GM21723 (cell line): ENCODE measurements at regions not wholly inside any gene's neighbourhood (a gene's known extent, or its start where the extent isn't known, plus 50 kb on each side); places are given as distances from the start of the nearest gene placed in this dataset.
"Not testable (repeated sequence)": the region's sequence is repeated elsewhere in the genome, so short reads cannot be mapped to it uniquely, and the experiment has no call there.

Source experiments
- ATAC-seq: cut with Tn5 transposase; IDR thresholded peaks from one replicate; pipeline ENCODE4 v1.9.1; 2021; ENCODE audit warnings: mild to moderate bottlenecking, moderate library complexity; ENCODE audit not compliant: unreplicated experiment

GRCh38 chr5:166063261-166063660, 2228.2 kb upstream of the WWC1 start:
- ATAC-seq: no peak

DNA sequence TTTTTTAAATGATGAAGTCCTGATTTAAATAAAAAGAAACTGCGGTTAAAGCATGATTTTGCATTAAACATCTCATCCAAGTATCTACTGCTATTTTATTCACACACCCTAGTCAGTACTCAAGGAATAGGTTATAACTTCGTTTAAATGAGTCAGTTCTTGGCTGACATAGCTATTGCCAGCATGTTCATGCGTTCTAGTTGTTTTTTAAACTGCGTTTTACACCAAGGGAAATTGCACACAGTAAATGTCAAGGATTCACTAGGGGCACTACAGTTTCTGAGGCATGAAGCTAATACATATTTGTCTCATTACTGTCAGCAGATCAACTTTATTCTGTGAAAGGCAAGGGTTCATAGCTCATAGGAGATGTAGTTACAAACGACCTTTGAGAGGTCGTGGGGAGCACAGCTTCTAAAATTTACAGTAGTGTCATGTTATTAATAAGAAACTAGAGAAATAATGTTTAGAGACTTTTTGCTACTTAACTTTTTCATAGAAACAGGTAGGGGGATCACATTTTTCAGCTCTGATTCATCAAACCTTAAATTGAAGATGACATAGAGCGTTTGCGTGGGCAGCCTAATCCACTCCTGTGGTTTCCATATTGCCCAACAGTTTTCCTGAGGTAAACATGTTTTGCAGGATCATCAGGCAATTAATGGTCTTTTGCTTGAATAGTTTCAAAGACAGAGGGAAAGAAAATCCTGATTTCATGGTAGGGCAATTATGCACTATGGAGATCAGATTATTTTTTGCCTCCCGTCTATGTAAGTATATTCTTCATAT, 2222.7 kb upstream of the WWC1 start:
- no peak for ATAC-seq

GRCh38 chr5:166073901-166074581, 2217.4 kb upstream of the WWC1 start:
- no peak for ATAC-seq

- ATAC-seq: no peak
Measured at GRCh38 chr5:166074582-166075481, 2216.6 kb upstream of the WWC1 start.

DNA sequence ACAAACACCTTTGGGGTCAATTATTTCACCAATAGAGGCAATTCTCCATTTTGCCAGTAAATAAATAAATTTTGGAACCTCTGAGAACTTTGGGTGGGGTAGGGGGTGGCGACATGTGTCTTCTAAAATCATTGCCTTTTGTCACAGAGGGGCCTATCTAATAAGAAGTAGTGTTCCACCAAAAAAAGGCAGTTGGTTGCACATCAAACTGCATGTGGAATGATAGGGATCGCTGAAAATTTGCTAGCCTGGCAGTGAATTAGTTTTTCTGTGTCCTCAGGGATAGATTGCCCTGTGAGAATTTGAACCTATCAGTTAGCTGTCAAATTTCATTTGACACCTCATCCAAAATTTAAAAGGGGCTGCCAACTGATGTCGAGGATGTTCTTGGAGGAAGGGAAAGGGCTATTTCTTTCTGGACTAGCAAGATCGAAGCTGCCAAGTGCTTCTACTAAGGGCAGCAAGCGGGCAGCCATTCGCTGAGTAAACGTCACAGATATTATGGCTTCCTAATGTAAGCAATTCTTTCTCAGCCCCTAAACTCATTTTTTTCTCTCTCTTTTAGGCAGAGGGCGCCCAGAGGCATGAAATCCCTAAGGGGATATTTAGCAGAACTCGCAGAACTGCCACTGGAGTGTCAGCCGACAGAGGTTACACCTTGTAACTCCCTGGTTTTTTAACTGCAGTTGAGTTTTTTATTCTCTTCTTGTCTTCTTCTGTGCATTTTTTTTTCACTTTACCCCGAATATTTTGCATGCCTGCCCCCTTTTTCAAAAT, 2208.1 kb upstream of the WWC1 start:
- no peak for ATAC-seq

GRCh38 chr5:166086568-166086967, 2204.9 kb upstream of the WWC1 start:
- ATAC-seq: no peak

GRCh38 chr5:166088389-166089039, 2202.9 kb upstream of the WWC1 start:
- no peak for ATAC-seq

DNA sequence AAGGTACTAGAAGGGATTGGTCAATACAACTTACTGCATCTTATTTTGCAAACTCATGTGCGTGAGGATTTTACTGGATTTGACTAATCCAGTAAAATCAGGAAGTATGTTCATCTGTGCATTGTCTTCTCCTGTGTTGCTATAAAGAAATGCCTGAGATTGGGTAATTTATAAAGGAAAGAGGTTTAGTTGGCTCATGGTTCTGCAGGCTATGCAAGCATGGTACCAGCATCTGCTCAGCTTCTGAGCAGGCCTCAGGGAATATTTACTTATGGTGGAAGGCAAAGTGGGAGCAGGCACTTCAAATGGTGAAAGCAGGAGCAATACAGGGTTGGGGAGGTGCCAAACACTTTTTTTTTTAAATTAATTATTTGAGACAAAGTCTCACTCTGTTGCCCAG, 2199.5 kb upstream of the WWC1 start:
- ATAC-seq: no peak

DNA sequence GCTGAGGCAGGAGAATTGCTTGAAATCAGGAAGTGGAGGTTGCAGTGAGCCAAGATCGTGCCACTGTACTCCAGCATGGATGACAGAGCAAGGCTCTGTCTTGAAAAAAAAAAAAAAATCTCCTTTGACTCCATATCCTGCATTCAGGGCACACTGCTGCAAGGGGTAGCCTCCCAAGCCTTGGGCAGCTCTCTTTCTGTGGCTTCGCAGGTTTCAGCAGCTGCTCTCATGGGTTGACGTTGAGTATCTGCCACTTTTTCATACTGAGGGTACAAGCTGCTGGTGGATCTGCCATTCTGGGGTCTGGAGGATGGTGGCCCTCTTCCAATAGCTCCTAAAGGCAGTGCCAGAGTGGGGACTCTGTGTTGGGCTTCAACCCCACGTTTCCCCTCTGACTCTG, 2198.1 kb upstream of the WWC1 start:
- ATAC-seq: no peak

GRCh38 chr5:166102947-166103346, 2188.5 kb upstream of the WWC1 start:
- ATAC-seq: no peak

- no peak for ATAC-seq
Measured at GRCh38 chr5:166111021-166111420, 2180.4 kb upstream of the WWC1 start.

DNA sequence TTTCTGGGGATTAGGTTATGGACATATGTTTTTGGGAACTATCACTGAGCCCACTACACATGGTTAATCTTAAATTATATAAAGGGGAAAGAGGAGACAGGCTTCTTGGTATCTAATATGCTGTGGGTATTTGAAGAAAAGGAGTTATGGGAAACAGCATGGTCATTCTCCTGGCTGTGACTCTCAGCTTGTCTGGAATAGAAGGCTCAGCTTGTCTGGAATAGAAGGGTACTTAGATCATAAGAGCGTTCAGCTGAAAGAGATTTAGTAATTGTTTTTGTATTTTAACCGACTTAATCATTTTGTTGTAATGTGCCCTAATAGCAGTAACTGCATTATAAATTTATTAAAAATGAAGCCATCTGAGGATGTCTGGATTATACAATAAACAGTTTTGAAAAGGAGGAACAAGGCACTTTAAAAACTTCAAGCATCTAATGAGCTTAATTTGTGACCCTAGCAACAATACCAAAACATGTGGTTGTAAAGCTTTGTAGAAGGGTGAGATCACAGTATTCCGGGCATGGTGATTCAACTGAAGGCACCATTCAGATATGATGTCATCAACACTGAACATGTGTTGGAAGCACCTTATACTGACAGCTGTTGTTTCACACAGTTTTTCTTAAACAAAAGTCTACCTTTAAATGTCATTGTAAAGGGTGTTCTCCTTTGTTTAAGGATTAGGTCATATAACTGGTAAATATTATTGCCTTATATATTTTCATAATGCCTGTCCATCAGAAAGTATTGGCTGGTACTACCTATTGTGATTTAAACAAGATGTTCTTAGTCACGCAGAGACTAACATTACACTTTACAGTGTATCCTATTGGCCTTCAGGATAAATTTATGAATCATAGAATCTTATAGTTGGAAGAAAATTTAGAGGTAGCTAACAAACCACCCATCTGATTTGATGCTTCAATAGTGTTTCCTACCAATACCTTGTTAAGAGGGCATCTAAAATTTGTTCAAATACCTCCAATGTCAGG, 2174.1 kb upstream of the WWC1 start:
- ATAC-seq: no peak

- ATAC-seq: no peak
Measured at GRCh38 chr5:166119506-166119905, 2171.9 kb upstream of the WWC1 start.

DNA sequence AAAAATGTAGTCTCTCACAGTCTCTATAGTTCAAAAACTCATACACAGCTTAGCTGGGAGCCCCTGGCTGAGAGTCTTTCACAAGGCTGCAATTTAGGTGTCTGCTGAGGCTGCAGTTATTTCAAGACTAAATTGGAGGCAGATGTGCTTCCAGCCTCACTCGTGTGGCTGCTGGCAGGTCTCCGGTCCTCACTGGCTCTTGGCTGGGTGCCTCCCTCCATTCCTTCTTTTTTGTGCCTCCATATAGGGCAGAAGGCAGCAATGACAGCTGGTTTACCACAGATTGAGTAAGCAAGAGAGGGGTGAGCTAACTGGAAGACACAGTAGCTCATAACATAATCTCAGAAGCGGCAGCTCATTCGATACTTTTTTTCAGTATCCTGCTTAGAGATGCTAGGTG, 2167.7 kb upstream of the WWC1 start:
- no peak for ATAC-seq

DNA sequence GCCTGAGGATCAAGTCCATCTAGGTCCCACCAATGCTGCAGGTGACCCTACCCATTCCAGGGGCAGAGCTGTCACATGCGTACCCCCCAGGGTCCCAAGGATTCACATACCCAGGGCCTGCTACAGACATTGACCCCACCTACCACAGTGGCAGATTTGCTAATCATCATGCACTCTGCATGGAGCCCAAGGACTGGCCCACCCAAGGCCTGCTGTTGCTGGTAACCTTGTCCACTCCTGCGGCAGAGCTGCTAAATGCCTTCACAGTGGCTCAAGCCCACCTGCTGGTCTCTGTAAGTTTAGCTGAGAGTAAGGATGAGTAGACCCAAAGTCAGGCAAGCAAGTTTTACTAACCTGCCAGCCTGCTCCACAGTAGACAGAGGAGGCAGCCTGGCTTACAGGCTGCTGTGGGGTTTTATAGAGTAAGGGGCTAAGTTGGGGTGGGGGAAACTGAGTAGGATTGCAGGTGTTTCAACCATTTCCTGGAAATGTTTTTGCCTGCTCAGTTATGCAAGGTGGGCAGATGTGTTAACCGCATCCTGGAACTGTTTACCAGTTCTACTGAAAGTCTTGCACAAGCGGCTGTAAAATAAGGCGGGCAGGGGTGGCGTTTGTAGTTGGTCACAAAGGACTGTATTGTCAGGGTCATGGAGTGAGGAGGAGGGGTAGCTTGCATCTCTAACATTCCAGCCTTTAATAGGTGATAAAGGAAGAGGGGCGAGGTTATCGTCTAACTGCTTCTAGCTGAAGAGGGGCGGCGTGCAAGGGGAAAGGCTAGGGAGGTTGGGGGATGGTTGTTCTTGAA, 2163.5 kb upstream of the WWC1 start:
- ATAC-seq: no peak

GRCh38 chr5:166145107-166145506, 2146.3 kb upstream of the WWC1 start:
- ATAC-seq: not testable (repeated sequence)

DNA sequence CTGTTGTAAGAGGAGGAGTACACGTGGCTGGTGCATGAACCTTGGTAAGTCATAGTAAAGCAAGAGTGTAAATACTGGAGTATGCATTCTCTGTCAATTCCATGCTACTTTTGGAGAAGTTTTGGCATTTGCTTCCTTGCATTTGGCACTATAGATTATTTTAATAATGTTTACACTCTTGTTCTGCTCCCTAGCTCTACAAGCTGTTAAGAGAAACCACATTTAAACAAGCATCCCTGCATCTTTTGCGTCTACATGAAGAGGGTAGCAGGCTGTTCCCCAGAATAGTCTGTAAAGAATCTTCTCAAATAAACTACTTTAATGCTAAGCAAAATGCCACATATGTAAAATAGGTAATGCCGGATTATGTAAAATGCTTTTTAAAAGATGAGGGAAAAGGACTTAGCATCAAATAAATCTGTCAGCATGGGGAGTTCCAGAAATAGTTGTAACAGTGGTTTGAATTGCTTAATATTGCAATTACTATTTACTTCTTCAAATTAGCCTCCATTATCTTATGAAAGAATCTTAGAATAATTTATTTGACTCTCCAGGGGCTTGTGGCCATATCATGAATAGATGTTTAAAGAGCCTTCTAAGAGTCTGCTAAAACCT, 2127.3 kb upstream of the WWC1 start:
- no peak for ATAC-seq

GRCh38 chr5:166165596-166165995, 2125.8 kb upstream of the WWC1 start:
- no peak for ATAC-seq
